HEK293T (cell line): ENCODE measurements at regions not wholly inside any gene's neighbourhood (a gene's known extent, or its start where the extent isn't known, plus 50 kb on each side); places are given as distances from the start of the nearest gene placed in this dataset.

ENCODE experiments used
- BHLHE40 ChIP-seq: fragments of 450-650 bp; IDR thresholded peaks from 2 replicates; pipeline ENCODE4 v1.6.1; 2016; ENCODE audit warnings: mild to moderate bottlenecking, moderate library complexity, borderline replicate concordance
- FOXA1 ChIP-seq: fragments of 450-650 bp; IDR thresholded peaks from 2 replicates; pipeline ENCODE4 v1.6.1; 2016; ENCODE audit warnings: mild to moderate bottlenecking
- FOXK2 ChIP-seq: fragments of 450-650 bp; IDR thresholded peaks from 2 replicates; pipeline ENCODE4 v1.6.1; 2016; ENCODE audit warnings: mild to moderate bottlenecking
- PKNOX1 ChIP-seq: fragments of 450-650 bp; IDR thresholded peaks from 2 replicates; pipeline ENCODE4 v1.6.1; 2016
- SP1 ChIP-seq: fragments of 450-650 bp; IDR thresholded peaks from 2 replicates; pipeline ENCODE4 v1.6.1; 2017
- SUZ12 ChIP-seq: fragments of 450-650 bp; IDR thresholded peaks from 2 replicates; pipeline ENCODE4 v1.6.1; 2016; ENCODE audit warnings: mild to moderate bottlenecking
- TARDBP ChIP-seq: fragments of 450-650 bp; IDR thresholded peaks from 2 replicates; pipeline ENCODE4 v1.6.1; 2016
- ZNF384 ChIP-seq: fragments of 450-650 bp; IDR thresholded peaks from 2 replicates; pipeline ENCODE4 v1.6.1; 2016

GRCh38 chr16:77590707-77591106 lies 131.6 kb upstream of the NUDT7 start:
- TF ChIP-seq SP1 (no peak), FOXA1 (no peak), BHLHE40 (no peak), TARDBP (no peak), ZNF384 (no peak), PKNOX1 (no peak), FOXK2 (no peak), SUZ12 (no peak)
